Fibroblast of the aortic adventitia (primary cell): ENCODE measurements at regions not wholly inside any gene's neighbourhood (a gene's known extent, or its start where the extent isn't known, plus 50 kb on each side); places are given as distances from the start of the nearest gene placed in this dataset.
A peak's percentile ranks its signal among the peaks of the same experiment; 100 is the strongest.

Experiments used
- DNase-seq: peaks from one replicate; pipeline ENCODE4 v3.0.0-alpha.2; 2010; ENCODE audit warnings: low read depth
- H3K4me3 ChIP-seq: 2 replicates; pipeline ENCODE4 v1.5.1; 2011; ENCODE audit warnings: low read depth, mild to moderate bottlenecking, control low read depth, low read length, moderate library complexity
- TF ChIP-seq, protein P1 (sequence below): IDR thresholded peaks from 2 replicates; pipeline ENCODE4 v1.5.1; 2011; ENCODE audit warnings: mild to moderate bottlenecking, low read length, control low read depth, inconsistent platforms; ENCODE audit not compliant: insufficient read depth

DNA sequence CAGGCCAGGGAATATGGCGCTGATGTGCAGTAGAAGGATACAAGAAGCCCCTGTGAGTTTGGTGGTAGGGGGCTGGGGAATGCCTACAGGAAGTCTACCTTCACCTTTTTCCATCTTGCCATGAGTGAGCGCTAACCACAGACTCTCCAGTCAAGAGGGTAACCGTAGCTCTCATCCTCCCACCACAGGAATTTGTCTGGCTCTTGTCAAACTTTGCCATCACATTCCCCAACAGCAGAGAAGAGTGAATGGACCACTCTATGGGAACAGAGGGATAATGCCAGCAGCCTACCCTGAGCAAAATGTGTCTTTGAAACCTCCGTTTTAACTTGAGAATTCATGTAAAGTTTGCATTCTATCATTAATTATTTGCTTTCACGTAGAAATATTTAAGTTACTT, 168.3 kb downstream of the NRP2 start:
- no peak overlapping the region for H3K4me3 ChIP-seq
- TF ChIP-seq, protein P1, sequence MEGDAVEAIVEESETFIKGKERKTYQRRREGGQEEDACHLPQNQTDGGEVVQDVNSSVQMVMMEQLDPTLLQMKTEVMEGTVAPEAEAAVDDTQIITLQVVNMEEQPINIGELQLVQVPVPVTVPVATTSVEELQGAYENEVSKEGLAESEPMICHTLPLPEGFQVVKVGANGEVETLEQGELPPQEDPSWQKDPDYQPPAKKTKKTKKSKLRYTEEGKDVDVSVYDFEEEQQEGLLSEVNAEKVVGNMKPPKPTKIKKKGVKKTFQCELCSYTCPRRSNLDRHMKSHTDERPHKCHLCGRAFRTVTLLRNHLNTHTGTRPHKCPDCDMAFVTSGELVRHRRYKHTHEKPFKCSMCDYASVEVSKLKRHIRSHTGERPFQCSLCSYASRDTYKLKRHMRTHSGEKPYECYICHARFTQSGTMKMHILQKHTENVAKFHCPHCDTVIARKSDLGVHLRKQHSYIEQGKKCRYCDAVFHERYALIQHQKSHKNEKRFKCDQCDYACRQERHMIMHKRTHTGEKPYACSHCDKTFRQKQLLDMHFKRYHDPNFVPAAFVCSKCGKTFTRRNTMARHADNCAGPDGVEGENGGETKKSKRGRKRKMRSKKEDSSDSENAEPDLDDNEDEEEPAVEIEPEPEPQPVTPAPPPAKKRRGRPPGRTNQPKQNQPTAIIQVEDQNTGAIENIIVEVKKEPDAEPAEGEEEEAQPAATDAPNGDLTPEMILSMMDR, result no peak
- no peak for DNase-seq

DNA sequence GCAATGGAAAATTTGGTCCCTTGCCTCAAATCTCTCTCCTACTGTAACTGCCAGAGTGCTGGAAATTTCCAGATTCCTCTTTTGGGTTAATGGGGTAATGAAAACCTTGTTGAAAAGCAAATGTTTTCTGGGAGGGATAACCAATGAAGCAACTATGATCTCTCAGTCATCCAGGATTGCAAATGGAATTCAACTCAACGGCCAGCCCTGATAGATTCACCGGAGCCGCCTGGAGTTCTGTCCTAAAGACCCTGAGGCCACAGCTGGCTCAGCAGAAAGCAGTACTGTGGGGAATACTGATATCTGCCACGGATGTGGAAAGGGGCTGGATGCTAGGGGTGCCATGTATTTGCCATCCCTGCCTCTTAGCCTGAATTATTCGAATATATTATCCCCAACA, 167.8 kb downstream of the NRP2 start:
- DNase-seq, result no peak
- no peak overlapping the region for H3K4me3 ChIP-seq
- TF ChIP-seq, protein P1, result no peak

DNA sequence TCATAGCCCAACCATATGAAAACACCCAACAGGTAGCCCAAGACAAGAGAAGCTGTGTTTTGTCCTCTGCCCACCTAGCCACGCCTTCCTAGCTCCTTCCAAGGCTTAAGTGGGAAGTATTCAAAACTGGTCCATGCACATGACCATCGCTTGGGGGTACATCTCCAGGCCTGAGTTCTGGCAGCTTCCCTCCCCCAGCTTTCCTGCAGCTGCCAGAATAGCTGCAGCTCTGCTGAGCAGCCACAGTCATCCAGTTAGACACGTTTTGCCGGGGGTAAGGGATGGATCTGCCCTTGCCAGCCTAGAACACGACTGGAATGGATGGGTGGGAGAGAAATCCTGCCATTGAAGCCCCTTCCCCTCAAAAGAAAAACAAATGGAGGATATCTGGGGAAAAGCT, 166.8 kb downstream of the NRP2 start:
- DNase-seq, result no peak
- no peak overlapping the region for H3K4me3 ChIP-seq
- TF ChIP-seq, protein P1, result no peak

DNA sequence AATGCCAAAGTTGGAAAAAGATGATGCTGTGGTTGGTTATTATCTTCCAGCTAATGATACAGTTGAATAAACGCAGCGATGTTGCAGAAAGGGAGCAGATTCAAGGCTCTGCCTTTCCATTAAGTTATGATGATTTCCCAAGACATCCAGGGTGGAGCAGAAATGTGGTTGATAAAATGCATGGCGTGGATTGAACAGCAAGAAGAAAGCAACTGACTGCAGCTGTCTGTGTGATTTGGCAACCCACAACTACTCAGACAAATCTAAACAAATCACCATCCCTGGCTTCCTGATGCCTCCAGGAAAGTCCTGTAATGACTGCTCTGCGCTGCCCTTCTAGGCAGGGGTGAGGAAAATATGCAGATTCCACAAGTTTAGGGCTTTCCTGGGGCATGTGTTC, 166.3 kb downstream of the NRP2 start:
- DNase-seq, result peak; percentile 53
- TF ChIP-seq, protein P1, result no peak
- no peak overlapping the region for H3K4me3 ChIP-seq
